Liver (tissue), 8 donors: ENCODE measurements at regions not wholly inside any gene's neighbourhood (a gene's known extent, or its start where the extent isn't known, plus 50 kb on each side); places are given as distances from the start of the nearest gene placed in this dataset.

Experiments
- DNase-seq: peaks from one replicate; pipeline ENCODE4 v3.0.0-alpha.2; 2017; ENCODE audit warnings: low spot score
- H3K27ac ChIP-seq, 2 donors: one replicate each; pipeline ENCODE4 v1.7.0; 2013; ENCODE audit warnings: inconsistent platforms in 2 of 2, low read length in 2 of 2, control low read depth in 1 of 2, low read depth in 1 of 2, mild to moderate bottlenecking in 1 of 2
- H3K27me3 ChIP-seq, 4 donors: one replicate each; pipeline versions ENCODE4 v1.6.1 to v1.7.0; 2013; ENCODE audit warnings: low read length in 3 of 4, inconsistent platforms in 1 of 4, mild to moderate bottlenecking in 1 of 4, moderate library complexity in 1 of 4; ENCODE audit not compliant: control insufficient read depth in 4 of 4, insufficient read depth in 4 of 4
- H3K36me3 ChIP-seq, 4 donors: one replicate each; pipeline versions ENCODE4 v1.6.1 to v1.7.0; 2013; ENCODE audit warnings: low read length in 3 of 4, mild to moderate bottlenecking in 3 of 4, low read depth in 1 of 4, moderate library complexity in 1 of 4; ENCODE audit not compliant: control insufficient read depth in 4 of 4, insufficient read depth in 3 of 4
- H3K4me1 ChIP-seq, 4 donors: one replicate each; pipeline versions ENCODE4 v1.6.1 to v1.7.0; 2013; ENCODE audit warnings: low read length in 3 of 4, mild to moderate bottlenecking in 3 of 4, moderate library complexity in 1 of 4; ENCODE audit not compliant: control insufficient read depth in 4 of 4, insufficient read depth in 4 of 4
- H3K4me3 ChIP-seq, 3 donors: one replicate each; pipeline versions ENCODE4 v1.6.1 to v1.7.0; 2013; ENCODE audit warnings: low read length in 3 of 3, control low read depth in 1 of 3, low read depth in 1 of 3, mild to moderate bottlenecking in 1 of 3
- H3K9ac ChIP-seq, 2 donors: one replicate each; pipeline ENCODE4 v1.7.0; 2013; ENCODE audit warnings: low read length in 2 of 2, mild to moderate bottlenecking in 2 of 2, moderate library complexity in 2 of 2, control low read depth in 1 of 2, low read depth in 1 of 2
- H3K9me3 ChIP-seq, 4 donors: one replicate each; pipeline versions ENCODE4 v1.6.1 to v1.7.0; 2013; ENCODE audit warnings: low read length in 3 of 4; ENCODE audit not compliant: control insufficient read depth in 4 of 4
- ATF3 ChIP-seq: IDR thresholded peaks from 2 replicates; pipeline ENCODE4 v1.6.1; 2016; ENCODE audit warnings: antibody characterized with exemption
- CTCF ChIP-seq: fragments of 150-350 bp; IDR thresholded peaks from 2 replicates; pipeline ENCODE4 v1.5.1; 2017; ENCODE audit warnings: improper control_type of control experiment, low read depth, low read length; ENCODE audit not compliant: missing input control
- EGR1 ChIP-seq, 2 donors: IDR thresholded peaks; 2 replicates each; pipeline ENCODE4 v1.6.1; 2016 to 2018; ENCODE audit warnings: antibody characterized with exemption in 2 of 2, low read depth in 2 of 2
- FOXA1 ChIP-seq: IDR thresholded peaks from 2 replicates; pipeline ENCODE4 v1.6.1; 2016; ENCODE audit warnings: antibody characterized with exemption
- FOXA2 ChIP-seq: IDR thresholded peaks from 2 replicates; pipeline ENCODE4 v1.6.1; 2016; ENCODE audit warnings: antibody characterized with exemption
- GABPA ChIP-seq, 2 donors: IDR thresholded peaks in 1 of 2; conservative IDR thresholded peaks in 1 of 2; 2 replicates each; pipeline ENCODE4 v1.6.1; 2016; ENCODE audit warnings: antibody characterized with exemption in 2 of 2, mild to moderate bottlenecking in 1 of 2, moderate library complexity in 1 of 2
- HNF4A ChIP-seq, 2 donors: conservative IDR thresholded peaks; 2 replicates each; pipeline ENCODE4 v1.6.1; 2016; ENCODE audit warnings: antibody characterized with exemption in 2 of 2, mild to moderate bottlenecking in 2 of 2
- HNF4G ChIP-seq: IDR thresholded peaks from 2 replicates; pipeline ENCODE4 v1.6.1; 2016; ENCODE audit warnings: antibody characterized with exemption
- JUND ChIP-seq, 2 donors: IDR thresholded peaks; 2 replicates each; pipeline ENCODE4 v1.6.1; 2016; ENCODE audit warnings: antibody characterized with exemption in 2 of 2
- NR2F2 ChIP-seq: IDR thresholded peaks from 2 replicates; pipeline ENCODE4 v1.6.1; 2016; ENCODE audit warnings: antibody characterized with exemption
- RAD21 ChIP-seq, 2 donors: IDR thresholded peaks; 2 replicates each; pipeline ENCODE4 v1.6.1; 2016; ENCODE audit warnings: antibody characterized with exemption in 2 of 2, mild to moderate bottlenecking in 2 of 2
- RXRA ChIP-seq, 2 donors: IDR thresholded peaks; 2 replicates each; pipeline ENCODE4 v1.6.1; 2017 to 2018; ENCODE audit warnings: antibody characterized with exemption in 2 of 2, mild to moderate bottlenecking in 1 of 2
- SP1 ChIP-seq: IDR thresholded peaks from 2 replicates; pipeline ENCODE4 v1.6.1; 2018; ENCODE audit warnings: antibody characterized with exemption, mild to moderate bottlenecking
- TAF1 ChIP-seq: conservative IDR thresholded peaks from 2 replicates; pipeline ENCODE4 v1.6.1; 2016; ENCODE audit warnings: antibody characterized with exemption, mild to moderate bottlenecking
- YY1 ChIP-seq: IDR thresholded peaks from 2 replicates; pipeline ENCODE4 v1.6.1; 2016; ENCODE audit warnings: antibody characterized with exemption, mild to moderate bottlenecking
- WGBS: extraction: QIAGEN DNeasy Blood & Tissue Kit; methylation state at CpG from one replicate; pipeline ENCODE4 v1.1.7; 2013; 5-methylcytosine and 5-hydroxymethylcytosine counted together
- TF ChIP-seq, protein P1 (sequence below): IDR thresholded peaks from 2 replicates; pipeline ENCODE4 v1.6.1; 2016; ENCODE audit warnings: antibody characterized with exemption, mild to moderate bottlenecking
- TF ChIP-seq, protein P2 (sequence below): IDR thresholded peaks from 2 replicates; pipeline ENCODE4 v1.6.1; 2016; ENCODE audit warnings: antibody characterized with exemption
- TF ChIP-seq, protein P3 (sequence below): IDR thresholded peaks from 2 replicates; pipeline ENCODE4 v1.6.1; 2016; ENCODE audit warnings: antibody characterized with exemption
- donor health status: healthy.
- donor health status: healthy.
- donor health status: healthy.
- donor health status: healthy.
- donor health status: healthy.

DNA sequence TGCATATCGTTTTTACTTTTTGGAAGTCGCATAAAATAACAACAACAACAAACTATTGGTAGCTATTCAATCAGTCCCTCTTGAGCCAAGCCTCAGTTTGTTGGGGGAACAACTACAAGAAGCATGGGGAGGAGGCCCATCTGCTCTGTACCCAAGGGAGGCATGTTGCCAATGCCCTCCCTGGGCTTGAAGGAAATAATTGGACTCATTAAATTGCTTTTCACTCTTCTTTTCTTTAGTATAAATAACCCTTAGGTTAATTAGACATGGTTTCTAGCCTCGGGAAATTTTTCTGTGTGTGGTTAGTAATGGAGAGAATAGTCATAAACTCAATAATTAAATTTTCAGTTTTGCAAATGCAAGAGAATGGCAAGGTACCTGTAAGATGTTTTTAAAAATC lies 500.7 kb downstream of the TLE4 start:
- Histone ChIP-seq H3K27ac (no peak overlapping the region), H3K4me1 (no peaks in the 10 kb centered on the region), H3K9me3 (no peaks in the 10 kb centered on the region), H3K4me3 (no peak overlapping the region), H3K27me3 (no peaks in the 10 kb centered on the region), H3K9ac (no peak overlapping the region), H3K36me3 (no peaks in the 10 kb centered on the region)
- WGBS, result 79% methylated on average over 3 of the region's 3 CpGs
- TF ChIP-seq CTCF (no peak), EGR1 (IDR thresholded peaks at IDR 0.05; ENCODE audit: low read depth in 2 of 2) (no peak), RXRA (IDR thresholded peaks at IDR 0.05) (no peak), SP1 (no peak), FOXA2 (no peak), HNF4G (no peak), RAD21 (IDR thresholded peaks at IDR 0.05) (no peak), NR2F2 (no peak), JUND (IDR thresholded peaks at IDR 0.05) (no peak), YY1 (no peak), GABPA (IDR thresholded peaks at IDR 0.05 in 1 of 2, conservative IDR thresholded peaks at IDR 0.05 in 1 of 2) (no peak), HNF4A (conservative IDR thresholded peaks at IDR 0.05) (no peak), ATF3 (no peak), FOXA1 (no peak), TAF1 (no peak)
- TF ChIP-seq, protein P1, sequence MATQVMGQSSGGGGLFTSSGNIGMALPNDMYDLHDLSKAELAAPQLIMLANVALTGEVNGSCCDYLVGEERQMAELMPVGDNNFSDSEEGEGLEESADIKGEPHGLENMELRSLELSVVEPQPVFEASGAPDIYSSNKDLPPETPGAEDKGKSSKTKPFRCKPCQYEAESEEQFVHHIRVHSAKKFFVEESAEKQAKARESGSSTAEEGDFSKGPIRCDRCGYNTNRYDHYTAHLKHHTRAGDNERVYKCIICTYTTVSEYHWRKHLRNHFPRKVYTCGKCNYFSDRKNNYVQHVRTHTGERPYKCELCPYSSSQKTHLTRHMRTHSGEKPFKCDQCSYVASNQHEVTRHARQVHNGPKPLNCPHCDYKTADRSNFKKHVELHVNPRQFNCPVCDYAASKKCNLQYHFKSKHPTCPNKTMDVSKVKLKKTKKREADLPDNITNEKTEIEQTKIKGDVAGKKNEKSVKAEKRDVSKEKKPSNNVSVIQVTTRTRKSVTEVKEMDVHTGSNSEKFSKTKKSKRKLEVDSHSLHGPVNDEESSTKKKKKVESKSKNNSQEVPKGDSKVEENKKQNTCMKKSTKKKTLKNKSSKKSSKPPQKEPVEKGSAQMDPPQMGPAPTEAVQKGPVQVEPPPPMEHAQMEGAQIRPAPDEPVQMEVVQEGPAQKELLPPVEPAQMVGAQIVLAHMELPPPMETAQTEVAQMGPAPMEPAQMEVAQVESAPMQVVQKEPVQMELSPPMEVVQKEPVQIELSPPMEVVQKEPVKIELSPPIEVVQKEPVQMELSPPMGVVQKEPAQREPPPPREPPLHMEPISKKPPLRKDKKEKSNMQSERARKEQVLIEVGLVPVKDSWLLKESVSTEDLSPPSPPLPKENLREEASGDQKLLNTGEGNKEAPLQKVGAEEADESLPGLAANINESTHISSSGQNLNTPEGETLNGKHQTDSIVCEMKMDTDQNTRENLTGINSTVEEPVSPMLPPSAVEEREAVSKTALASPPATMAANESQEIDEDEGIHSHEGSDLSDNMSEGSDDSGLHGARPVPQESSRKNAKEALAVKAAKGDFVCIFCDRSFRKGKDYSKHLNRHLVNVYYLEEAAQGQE, result no peak
- TF ChIP-seq, protein P2, sequence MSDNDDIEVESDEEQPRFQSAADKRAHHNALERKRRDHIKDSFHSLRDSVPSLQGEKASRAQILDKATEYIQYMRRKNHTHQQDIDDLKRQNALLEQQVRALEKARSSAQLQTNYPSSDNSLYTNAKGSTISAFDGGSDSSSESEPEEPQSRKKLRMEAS, result no peak
- TF ChIP-seq, protein P3, sequence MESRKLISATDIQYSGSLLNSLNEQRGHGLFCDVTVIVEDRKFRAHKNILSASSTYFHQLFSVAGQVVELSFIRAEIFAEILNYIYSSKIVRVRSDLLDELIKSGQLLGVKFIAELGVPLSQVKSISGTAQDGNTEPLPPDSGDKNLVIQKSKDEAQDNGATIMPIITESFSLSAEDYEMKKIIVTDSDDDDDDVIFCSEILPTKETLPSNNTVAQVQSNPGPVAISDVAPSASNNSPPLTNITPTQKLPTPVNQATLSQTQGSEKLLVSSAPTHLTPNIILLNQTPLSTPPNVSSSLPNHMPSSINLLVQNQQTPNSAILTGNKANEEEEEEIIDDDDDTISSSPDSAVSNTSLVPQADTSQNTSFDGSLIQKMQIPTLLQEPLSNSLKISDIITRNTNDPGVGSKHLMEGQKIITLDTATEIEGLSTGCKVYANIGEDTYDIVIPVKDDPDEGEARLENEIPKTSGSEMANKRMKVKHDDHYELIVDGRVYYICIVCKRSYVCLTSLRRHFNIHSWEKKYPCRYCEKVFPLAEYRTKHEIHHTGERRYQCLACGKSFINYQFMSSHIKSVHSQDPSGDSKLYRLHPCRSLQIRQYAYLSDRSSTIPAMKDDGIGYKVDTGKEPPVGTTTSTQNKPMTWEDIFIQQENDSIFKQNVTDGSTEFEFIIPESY, result no peak
- no peak for DNase-seq
